Thyroid gland (tissue), 4 donors: ENCODE measurements at regions not wholly inside any gene's neighbourhood (a gene's known extent, or its start where the extent isn't known, plus 50 kb on each side); places are given as distances from the start of the nearest gene placed in this dataset.

ENCODE experiments used
- CTCF ChIP-seq, 6 experiments: fragments of 200-600 bp in 3 of 6; fragments of 450-650 bp in 3 of 6; sonication (generic) in 3 of 6; IDR thresholded peaks; one replicate each; pipeline ENCODE4 v1.5.1; 2016 to 2019; ENCODE audit warnings: antibody characterized with exemption in 6 of 6, mild to moderate bottlenecking in 2 of 6, inconsistent platforms in 1 of 6, moderate library complexity in 1 of 6
- POLR2A ChIP-seq, 2 donors: fragments of 450-650 bp; IDR thresholded peaks; one replicate each; pipeline ENCODE4 v1.6.1; 2017; ENCODE audit warnings: antibody characterized with exemption in 2 of 2, mild to moderate bottlenecking in 2 of 2, moderate library complexity in 1 of 2

- TF ChIP-seq CTCF (IDR thresholded peaks at IDR 0.05): no peak
- no peak for TF ChIP-seq POLR2A (IDR thresholded peaks at IDR 0.05)
Measured at GRCh38 chr10:90096196-90096595, 394.8 kb downstream of the KIF20B start.
